Neural progenitor cell (in vitro differentiated cells): ENCODE measurements at regions not wholly inside any gene's neighbourhood (a gene's known extent, or its start where the extent isn't known, plus 50 kb on each side); places are given as distances from the start of the nearest gene placed in this dataset.

Source experiments
- EZH2 ChIP-seq: fragments of 200-600 bp; sonication (generic); IDR thresholded peaks from 2 replicates; pipeline ENCODE4 v1.6.1; 2017; ENCODE audit warnings: antibody characterized with exemption, mild to moderate bottlenecking, moderate library complexity
- EZH2phosphoT487 ChIP-seq: fragments of 200-600 bp; sonication (generic); IDR thresholded peaks from 2 replicates; pipeline ENCODE4 v1.6.1; 2017; ENCODE audit warnings: antibody characterized with exemption
- TF ChIP-seq, protein P1 (sequence below): fragments of 200-600 bp; sonication (generic); IDR thresholded peaks from 2 replicates; pipeline ENCODE4 v1.5.1; 2017; ENCODE audit warnings: antibody characterized with exemption, mild to moderate bottlenecking

DNA sequence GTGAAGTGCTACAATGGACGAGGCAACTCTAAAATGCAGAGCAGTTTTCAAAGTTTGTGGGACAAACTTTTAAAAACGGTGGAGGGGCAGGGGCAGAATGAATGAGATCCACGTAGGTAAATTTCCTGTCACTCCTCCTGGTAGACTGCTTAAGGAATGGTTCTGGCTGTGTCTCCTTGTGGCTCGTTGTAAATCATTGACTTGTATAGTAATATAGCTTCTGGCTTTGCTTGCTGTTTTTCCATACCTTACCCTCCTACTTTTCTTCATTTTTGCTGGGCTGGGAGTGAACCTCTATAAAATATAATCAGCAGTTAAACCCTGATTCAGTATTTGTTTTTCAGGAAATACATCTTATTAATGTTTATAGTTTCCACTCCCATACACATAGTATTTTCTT lies 235.7 kb downstream of the TUSC1 start:
- TF ChIP-seq, protein P1, sequence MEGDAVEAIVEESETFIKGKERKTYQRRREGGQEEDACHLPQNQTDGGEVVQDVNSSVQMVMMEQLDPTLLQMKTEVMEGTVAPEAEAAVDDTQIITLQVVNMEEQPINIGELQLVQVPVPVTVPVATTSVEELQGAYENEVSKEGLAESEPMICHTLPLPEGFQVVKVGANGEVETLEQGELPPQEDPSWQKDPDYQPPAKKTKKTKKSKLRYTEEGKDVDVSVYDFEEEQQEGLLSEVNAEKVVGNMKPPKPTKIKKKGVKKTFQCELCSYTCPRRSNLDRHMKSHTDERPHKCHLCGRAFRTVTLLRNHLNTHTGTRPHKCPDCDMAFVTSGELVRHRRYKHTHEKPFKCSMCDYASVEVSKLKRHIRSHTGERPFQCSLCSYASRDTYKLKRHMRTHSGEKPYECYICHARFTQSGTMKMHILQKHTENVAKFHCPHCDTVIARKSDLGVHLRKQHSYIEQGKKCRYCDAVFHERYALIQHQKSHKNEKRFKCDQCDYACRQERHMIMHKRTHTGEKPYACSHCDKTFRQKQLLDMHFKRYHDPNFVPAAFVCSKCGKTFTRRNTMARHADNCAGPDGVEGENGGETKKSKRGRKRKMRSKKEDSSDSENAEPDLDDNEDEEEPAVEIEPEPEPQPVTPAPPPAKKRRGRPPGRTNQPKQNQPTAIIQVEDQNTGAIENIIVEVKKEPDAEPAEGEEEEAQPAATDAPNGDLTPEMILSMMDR = no peak
- TF ChIP-seq EZH2 (no peak), EZH2phosphoT487 (no peak)
